NCI-H1105 (cell line): ENCODE measurements at regions not wholly inside any gene's neighbourhood (a gene's known extent, or its start where the extent isn't known, plus 50 kb on each side); places are given as distances from the start of the nearest gene placed in this dataset.
A peak's percentile ranks its signal among the peaks of the same experiment; 100 is the strongest.

Experiments used
- DNase-seq: peaks from one replicate; lab custom pipeline; 2025; lab: John Stamatoyannopoulos, UW

GRCh38 chrX:22664826-22665225 is 334.9 kb upstream of the DDX53 start:
- no peak for DNase-seq

GRCh38 chrX:22665818-22666217 is 333.9 kb upstream of the DDX53 start:
- DNase-seq = no peak

GRCh38 chrX:22666441-22666840 is 333.3 kb upstream of the DDX53 start:
- no peak for DNase-seq

- no peak for DNase-seq
Observed at GRCh38 chrX:22674932-22675331, 324.8 kb upstream of the DDX53 start.

DNA sequence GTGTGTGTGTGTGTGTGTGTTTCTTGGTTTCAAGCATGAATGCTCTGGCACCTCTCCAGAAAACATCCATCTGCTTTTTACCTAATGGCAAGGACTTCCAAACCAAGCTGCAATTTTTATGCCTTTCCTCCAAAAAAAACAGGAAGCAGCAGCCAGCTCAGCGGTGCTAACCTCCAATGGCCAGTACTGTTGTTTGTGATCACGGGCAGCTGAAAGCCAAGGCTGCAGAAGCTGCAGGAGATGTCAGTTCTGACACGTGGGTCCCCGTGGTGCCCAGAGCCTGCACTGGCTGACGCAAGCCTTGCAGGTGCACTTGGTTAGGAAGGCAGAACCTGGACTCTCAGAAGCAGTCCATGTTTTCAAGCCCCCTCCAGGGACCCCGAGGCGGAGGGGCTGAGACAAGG is 313.6 kb upstream of the DDX53 start:
- peak; percentile 70 for DNase-seq

GRCh38 chrX:22689290-22689689 is 310.5 kb upstream of the DDX53 start:
- no peak for DNase-seq

- peak; percentile 38 for DNase-seq
Observed at GRCh38 chrX:22690116-22690515, 309.6 kb upstream of the DDX53 start.

DNA sequence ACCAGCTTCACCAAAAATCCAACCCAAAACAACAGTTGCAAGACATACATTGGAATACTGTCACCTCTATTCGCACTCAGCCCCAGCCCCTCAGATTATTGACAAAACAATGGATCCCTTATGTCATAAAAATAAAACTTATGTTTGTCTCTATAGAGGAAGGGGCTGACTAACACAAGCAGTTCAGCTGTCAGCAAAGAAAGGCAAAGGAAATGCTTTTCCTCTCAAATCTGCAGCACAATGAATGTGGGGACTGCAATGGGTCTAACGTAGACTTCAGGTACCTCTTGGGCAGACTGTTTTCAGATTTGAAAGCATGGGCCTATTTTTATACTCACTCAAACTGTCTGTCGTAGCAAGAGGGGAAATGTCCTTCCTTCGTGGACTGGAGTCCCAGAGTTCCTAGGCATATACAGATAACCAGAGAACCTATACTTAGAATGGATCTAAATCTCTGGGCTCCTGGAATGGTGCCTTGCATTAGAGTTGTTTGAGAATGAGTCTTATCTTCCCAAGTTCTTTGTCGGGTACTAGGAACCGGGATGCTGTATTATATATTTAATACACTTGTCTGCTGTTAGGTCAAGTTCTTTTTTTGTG is 307.7 kb upstream of the DDX53 start:
- no peak for DNase-seq

DNA sequence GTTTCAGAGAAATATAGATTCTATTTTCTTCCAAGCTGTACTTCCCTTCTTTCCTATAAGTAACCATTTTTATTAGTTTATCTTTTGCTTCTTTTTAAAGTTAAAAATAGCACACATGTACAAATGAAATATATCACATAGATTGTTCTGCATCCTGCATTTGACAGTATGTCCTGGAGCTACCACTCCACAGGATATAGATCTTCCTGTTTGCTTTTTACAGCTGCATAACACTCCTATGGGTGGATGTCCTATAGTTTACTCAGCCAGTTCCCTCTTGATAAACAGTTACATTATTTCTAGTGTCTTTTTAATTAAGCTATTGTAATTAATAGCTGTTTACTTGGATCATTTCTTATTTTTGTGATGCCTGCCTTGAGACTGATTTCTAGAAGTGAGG is 301.6 kb upstream of the DDX53 start:
- DNase-seq = no peak

DNA sequence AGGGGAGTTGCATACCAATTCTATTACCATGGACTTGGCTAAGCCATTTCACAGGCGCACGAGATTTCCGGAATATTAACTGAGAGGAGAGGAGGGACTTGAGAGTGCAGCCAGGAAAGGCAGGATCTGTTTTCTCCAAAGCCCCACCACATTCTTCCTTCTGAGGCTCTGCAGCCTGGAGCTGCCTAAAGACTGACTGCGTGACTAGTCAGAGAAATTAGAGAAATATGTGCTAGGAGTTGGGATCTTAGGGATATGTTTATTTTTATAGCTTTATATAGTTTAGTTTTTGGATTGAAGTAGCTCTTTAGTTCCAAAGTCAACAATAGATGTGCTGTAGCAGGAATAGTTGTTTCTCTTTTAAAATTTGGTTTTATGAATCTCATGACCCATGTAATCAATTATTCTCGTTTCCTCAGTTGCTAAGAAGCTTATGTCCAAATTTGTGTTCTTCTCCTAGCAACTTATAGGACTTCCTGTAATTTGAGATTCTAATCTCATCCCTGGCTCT is 300.1 kb upstream of the DDX53 start:
- DNase-seq = no peak

DNA sequence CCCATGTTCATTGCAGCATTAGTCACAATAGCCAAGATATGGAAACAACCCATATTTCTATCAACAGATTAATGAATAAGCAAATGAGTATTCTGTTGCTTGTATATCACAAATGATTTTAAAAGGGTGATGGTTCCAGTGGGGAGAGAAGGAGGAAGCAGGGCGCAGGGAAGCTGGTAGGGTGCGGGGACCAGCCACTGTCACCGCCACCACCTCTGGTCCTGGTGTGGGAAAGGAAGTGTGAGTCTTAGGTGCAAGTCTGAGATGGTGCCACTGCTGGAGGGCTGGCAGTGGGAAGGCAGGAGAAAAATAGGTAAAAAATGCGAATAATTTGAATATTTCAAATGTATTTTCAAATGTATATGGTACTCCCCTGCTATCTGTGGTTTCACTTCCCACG is 286.8 kb upstream of the DDX53 start:
- no peak for DNase-seq

DNA sequence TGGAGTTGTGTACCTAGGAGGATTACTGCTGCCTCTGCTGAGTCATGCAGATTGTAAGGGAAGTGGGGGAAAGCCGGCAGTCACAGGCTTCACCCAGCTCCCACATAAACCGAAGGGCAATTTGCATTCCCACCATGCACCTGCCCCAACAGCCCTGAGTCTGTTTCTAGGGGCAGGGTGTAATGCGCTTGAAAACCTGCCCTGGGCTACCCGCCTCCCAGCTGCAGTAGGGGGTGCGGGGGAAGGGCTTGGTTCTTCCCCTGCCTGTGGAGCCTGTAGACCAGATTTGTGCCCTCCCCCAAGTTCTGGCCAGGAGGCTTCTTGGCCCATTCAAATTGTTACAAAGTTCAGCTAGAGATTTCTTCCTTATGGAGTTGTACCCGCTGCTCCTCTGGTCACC is 269.2 kb upstream of the DDX53 start:
- no peak for DNase-seq

GRCh38 chrX:22737541-22737940 is 262.2 kb upstream of the DDX53 start:
- no peak for DNase-seq

DNA sequence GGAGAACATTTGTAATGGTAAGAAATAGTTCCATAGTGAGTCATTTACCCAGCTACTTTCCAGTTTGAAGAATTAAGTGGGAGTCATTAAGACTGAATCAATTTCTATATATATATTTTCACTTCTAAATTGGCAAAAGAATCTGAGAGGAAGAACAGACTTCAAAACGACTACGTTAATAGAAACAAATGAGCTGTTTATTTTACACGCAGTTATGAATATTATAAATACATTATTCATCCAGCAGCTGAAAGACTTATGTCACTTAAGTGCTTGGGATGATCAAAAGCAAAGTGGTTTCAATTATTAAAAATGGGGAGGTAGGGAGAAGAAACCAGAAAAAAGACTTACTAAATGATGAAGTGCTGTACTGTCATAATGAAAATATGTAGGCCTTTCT is 260.5 kb upstream of the DDX53 start:
- DNase-seq = no peak

- DNase-seq = no peak
Observed at GRCh38 chrX:22740836-22741235, 258.9 kb upstream of the DDX53 start.

- DNase-seq = no peak
Observed at GRCh38 chrX:22742174-22742573, 257.6 kb upstream of the DDX53 start.

DNA sequence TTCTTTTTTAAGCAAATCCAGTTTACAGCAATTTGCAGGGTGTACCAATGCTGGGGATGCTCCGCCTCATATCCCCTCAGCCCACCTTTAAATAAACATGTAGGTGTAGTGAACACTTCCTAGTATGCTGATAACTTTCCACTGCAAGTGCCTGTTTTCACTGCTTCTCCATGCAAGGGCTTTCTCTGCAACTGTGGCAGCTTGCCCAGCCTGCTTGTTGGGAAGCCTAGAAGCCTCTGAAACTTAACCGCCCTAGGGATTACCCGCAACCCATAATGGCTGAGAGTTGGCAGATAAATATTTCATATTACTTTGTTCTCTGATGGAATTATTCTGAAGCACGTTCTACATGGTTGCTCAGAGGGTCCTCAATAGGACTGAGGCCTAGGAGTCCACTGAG is 253.7 kb upstream of the DDX53 start:
- no peak for DNase-seq

DNA sequence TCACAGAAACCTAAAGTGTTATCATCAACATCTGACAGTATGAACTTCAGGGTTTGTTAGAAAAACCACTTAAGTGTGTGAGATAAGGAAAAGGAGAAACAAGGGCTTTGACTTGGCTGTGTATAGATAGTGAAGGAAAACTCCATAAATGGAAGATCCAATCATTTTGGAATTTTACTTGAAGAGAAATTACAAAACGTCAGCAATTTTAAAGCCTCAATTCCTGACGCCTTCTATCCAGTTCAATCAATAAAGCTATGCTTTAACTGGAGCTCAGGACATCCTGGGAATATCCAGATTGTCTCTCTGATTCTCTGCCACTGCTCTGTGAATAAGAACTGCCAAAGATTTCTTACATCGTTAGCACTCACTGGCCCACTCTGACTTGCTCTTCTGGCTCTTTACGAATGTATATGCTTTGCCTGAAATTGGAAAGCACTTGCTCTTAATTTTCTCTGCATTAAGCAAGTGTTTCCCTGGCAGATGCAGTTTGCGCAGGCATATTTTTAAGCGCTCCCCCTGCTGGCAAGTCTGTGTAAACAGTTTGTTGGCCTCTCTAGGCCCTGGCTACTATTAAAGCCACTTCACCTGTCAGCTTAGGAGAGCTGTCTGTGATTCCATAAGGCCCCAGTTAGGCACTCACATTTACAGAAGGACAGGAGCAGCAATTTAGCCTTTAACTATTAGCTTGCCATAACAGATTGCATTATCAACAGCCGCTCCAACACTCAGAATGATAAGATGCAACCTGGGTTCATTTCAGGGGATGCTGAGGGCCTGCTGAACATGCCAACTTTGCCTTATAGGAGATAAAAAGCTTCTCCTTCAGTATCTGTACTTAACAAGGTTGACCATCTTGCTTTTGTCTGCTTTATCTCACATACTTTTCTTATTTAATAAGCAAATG is 251.4 kb upstream of the DDX53 start:
- DNase-seq = peak; percentile 67

DNA sequence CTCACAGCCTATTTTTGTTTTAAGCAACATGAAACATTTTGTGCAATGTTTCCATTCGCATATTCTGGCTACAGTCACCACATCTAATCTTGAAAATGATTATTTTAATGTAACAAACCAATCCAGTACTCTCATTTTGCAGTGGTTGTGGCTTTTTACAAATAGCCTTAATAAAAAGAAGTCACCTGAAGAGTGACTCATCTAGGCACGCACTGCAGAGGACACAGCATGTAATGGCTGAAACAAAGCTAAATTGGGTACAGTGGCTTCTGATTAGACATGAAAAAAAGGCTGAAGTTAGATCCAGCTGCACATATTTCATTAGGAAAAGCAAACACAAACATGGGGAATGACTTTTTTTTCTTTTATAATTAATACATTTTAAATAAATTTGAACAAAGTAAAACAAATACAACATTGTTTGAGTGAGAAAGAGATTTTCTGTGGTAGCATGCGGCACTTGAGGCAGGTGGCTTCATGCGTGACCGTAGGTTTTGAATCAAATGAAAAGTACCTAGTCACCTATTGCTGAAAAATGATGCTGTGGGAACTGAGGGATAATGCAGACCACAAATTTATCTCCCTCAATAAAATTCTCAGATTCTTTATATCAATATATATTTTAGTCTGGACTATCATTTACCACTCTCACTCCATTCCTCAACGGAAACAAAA is 240.8 kb upstream of the DDX53 start:
- no peak for DNase-seq

DNA sequence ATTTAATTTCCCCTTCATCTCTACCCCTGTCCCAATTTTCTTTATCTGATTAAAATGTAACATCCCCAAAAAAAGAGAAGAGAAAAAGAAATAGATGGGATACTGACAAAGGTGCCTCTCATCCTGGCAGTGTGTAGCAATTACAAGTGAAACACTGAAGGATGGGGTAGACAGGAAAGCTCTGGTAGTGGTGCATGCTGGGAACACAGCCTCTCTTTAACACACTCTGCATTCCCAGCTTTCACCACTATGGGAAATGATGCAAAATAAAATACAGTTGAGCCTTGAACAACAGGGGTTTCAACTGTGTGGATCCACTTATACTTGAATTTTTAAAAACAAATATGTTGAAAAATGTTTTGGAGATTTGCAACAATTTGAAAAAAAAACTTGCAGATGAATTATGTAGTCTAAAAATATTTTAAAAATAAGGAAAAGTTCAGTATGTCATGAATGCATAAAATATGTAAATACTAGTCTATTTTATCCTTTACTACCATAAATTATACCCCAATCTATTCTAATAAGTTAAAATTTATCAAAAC is 239.2 kb upstream of the DDX53 start:
- no peak for DNase-seq

DNA sequence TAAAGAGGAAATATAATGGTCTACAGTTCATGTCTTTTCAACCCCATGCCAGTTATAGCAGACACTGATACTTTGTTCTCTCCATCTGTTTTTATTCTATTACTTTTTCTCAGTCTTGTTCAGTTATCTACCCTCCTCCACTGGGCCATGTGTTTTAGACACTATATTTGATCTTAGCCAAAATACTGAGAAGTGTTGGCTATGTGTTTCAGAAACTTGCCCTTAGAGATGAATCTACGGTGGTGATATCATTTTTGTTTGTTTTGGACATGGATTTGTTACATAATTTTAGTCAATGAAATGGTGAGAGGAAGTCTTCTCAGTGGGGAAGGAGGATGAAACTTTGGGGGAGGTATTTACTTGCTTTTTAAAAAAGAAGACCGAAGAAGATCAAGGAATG is 211.5 kb upstream of the DDX53 start:
- DNase-seq = no peak

DNA sequence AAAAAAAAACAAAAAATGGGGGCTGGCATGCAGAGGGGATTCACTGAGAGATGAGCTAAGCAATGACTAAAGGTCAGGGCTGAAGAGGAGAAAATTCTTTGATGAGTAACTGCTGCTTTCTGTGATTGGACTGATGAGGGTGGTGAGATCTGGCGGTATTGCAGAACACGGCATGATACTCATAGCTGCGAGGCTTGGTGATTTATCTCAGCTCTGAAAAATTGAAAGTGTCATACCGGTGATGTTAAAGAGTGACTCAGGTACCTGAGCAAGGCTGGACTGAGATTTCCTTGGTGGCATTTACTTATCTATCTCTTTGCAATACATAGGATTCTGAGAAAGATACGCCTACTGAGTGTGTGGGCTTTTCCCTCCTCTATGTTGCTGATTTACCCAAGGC is 204.1 kb upstream of the DDX53 start:
- DNase-seq = no peak

DNA sequence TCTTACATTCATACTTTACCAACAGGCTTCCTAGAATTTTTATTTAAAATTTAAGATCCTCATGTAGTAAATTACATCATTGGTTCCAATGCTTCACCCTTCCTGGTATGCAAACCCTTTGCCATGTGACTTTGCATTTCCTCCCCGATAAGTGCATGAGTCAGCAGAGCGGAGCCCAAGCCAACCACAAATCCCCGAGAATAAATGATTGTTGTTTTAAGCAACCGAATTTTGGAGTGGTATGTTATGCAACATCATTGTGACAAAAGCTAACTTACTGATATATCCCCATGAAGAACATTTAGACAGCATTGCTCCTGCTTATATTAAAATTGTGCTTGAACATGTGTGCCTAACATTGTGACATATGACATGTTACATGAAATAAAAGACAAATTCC is 199.4 kb upstream of the DDX53 start:
- no peak for DNase-seq
